Inflammatory macrophage treated with lipopolysaccharide for 4 hours (primary cell): ENCODE measurements at regions not wholly inside any gene's neighbourhood (a gene's known extent, or its start where the extent isn't known, plus 50 kb on each side); places are given as distances from the start of the nearest gene placed in this dataset.

Experiments
- DNase-seq: peaks from one replicate; pipeline ENCODE4 v3.0.0-alpha.2; 2020

- no peak for DNase-seq
These were observed 122.5 kb upstream of the KLF6 start for GRCh38 chr10:3907514-3907913.

GRCh38 chr10:3906511-3907111 is 121.6 kb upstream of the KLF6 start:
- no peak for DNase-seq

- no peak for DNase-seq
These were observed 119.5 kb upstream of the KLF6 start for GRCh38 chr10:3904419-3904960.

- no peak for DNase-seq
These were observed 117.9 kb upstream of the KLF6 start for GRCh38 chr10:3902809-3903410.

- peak; percentile 56 for DNase-seq
These were observed 117.2 kb upstream of the KLF6 start for GRCh38 chr10:3902054-3902808.

- no peak for DNase-seq
These were observed 116.4 kb upstream of the KLF6 start for GRCh38 chr10:3901370-3901769.

- no peak for DNase-seq
These were observed 115.4 kb upstream of the KLF6 start for GRCh38 chr10:3900391-3900790.

- no peak for DNase-seq
These were observed 113.8 kb upstream of the KLF6 start for GRCh38 chr10:3898821-3899220.

- DNase-seq: no peak
These were observed 112.1 kb upstream of the KLF6 start for GRCh38 chr10:3897156-3897555.

GRCh38 chr10:3896161-3896560 is 111.2 kb upstream of the KLF6 start:
- DNase-seq: peak; percentile 79

GRCh38 chr10:3895045-3895631 is 110.1 kb upstream of the KLF6 start:
- peak; percentile 75 for DNase-seq

- DNase-seq: peak; percentile 92
These were observed 109.0 kb upstream of the KLF6 start for GRCh38 chr10:3893901-3894563.

- no peak for DNase-seq
These were observed 107.7 kb upstream of the KLF6 start for GRCh38 chr10:3892440-3893425.

GRCh38 chr10:3891396-3891795 is 106.4 kb upstream of the KLF6 start:
- no peak for DNase-seq

- DNase-seq: no peak
These were observed 105.8 kb upstream of the KLF6 start for GRCh38 chr10:3890602-3891352.

- peak; percentile 88 for DNase-seq
These were observed 105.0 kb upstream of the KLF6 start for GRCh38 chr10:3889961-3890522.

- peak; percentile 96 for DNase-seq
These were observed 103.0 kb upstream of the KLF6 start for GRCh38 chr10:3887885-3888476.

- no peak for DNase-seq
These were observed 102.4 kb upstream of the KLF6 start for GRCh38 chr10:3887404-3887803.

- DNase-seq: no peak
These were observed 101.7 kb upstream of the KLF6 start for GRCh38 chr10:3886641-3887251.

GRCh38 chr10:3886191-3886590 is 101.2 kb upstream of the KLF6 start:
- no peak for DNase-seq
